GM23338 (cell line): ENCODE measurements at regions not wholly inside any gene's neighbourhood (a gene's known extent, or its start where the extent isn't known, plus 50 kb on each side); places are given as distances from the start of the nearest gene placed in this dataset.

ENCODE experiments used
- ATAC-seq: fragments of 200-7000 bp; cut with Tn5 transposase; 3 replicates; pipeline ENCODE4 v1.9.1; 2020
- DNase-seq: peaks from one replicate; pipeline ENCODE4 v3.0.0-alpha.2; 2015; ENCODE audit warnings: low spot score
- H2AFZ ChIP-seq: fragments of 200-600 bp; sonication (generic); 2 replicates; pipeline ENCODE4 v1.8.0; 2016; ENCODE audit warnings: antibody characterized with exemption, mild to moderate bottlenecking, moderate library complexity
- H3F3A ChIP-seq: fragments of 200-600 bp; sonication (generic); replicated peaks from 2 replicates; pipeline ENCODE4 v1.8.0; 2017; ENCODE audit warnings: antibody characterized with exemption, mixed run types, low read depth
- H3K27ac ChIP-seq: fragments of 200-600 bp; sonication (generic); 2 replicates; pipeline ENCODE4 v1.6.1; 2016; ENCODE audit warnings: low read depth
- H3K27me3 ChIP-seq: fragments of 200-600 bp; sonication (generic); 2 replicates; pipeline ENCODE4 v1.8.0; 2016; ENCODE audit warnings: mild to moderate bottlenecking, mixed run types, moderate library complexity; ENCODE audit not compliant: insufficient read depth
- H3K36me3 ChIP-seq: fragments of 200-600 bp; sonication (generic); 2 replicates; pipeline ENCODE4 v1.8.0; 2016; ENCODE audit warnings: mild to moderate bottlenecking; ENCODE audit not compliant: insufficient read depth
- H3K4me1 ChIP-seq: fragments of 200-600 bp; sonication (generic); 2 replicates; pipeline ENCODE4 v1.8.0; 2016; ENCODE audit warnings: mild to moderate bottlenecking, moderate library complexity; ENCODE audit not compliant: insufficient read depth
- H3K4me2 ChIP-seq: fragments of 200-600 bp; sonication (generic); 2 replicates; pipeline ENCODE4 v1.7.1; 2017; ENCODE audit warnings: mixed run types
- H3K4me3 ChIP-seq: fragments of 200-600 bp; sonication (generic); 2 replicates; pipeline ENCODE4 v1.6.1; 2016; ENCODE audit warnings: mixed run types
- H3K79me2 ChIP-seq: fragments of 200-600 bp; sonication (generic); replicated peaks from 2 replicates; pipeline ENCODE4 v1.8.0; 2017; ENCODE audit warnings: mild to moderate bottlenecking; ENCODE audit not compliant: insufficient read depth
- H3K9me2 ChIP-seq: fragments of 200-600 bp; sonication (generic); 2 replicates; pipeline ENCODE4 v1.8.0; 2017; ENCODE audit not compliant: insufficient read depth
- H4K20me1 ChIP-seq: fragments of 200-600 bp; sonication (generic); replicated peaks from 2 replicates; pipeline ENCODE4 v1.8.0; 2017; ENCODE audit warnings: mild to moderate bottlenecking; ENCODE audit not compliant: insufficient read depth
- H3K27ac Mint-ChIP-seq: 2 replicates; pipeline ENCODE4 v1.8.0; 2020; ENCODE audit warnings: inconsistent platforms, mild to moderate bottlenecking, moderate library complexity, mixed read lengths
- H3K27me3 Mint-ChIP-seq: 3 replicates; pipeline ENCODE4 v1.8.0; 2022; ENCODE audit warnings: low read depth, mild to moderate bottlenecking, moderate library complexity, mixed read lengths, inconsistent platforms; ENCODE audit not compliant: insufficient read depth, poor library complexity
- H3K36me3 Mint-ChIP-seq: 3 replicates; pipeline ENCODE4 v1.8.0; 2021; ENCODE audit warnings: low read depth, mild to moderate bottlenecking, inconsistent platforms, moderate library complexity, mixed read lengths
- H3K4me1 Mint-ChIP-seq: 3 replicates; pipeline ENCODE4 v1.8.0; 2020; ENCODE audit warnings: mild to moderate bottlenecking, inconsistent platforms, mixed read lengths
- H3K4me3 Mint-ChIP-seq: 3 replicates; pipeline ENCODE4 v1.8.0; 2021; ENCODE audit warnings: moderate library complexity, mild to moderate bottlenecking, inconsistent platforms, mixed read lengths
- H3K9me3 Mint-ChIP-seq: 3 replicates; pipeline ENCODE4 v1.8.0; 2020; ENCODE audit warnings: moderate library complexity, mild to moderate bottlenecking, inconsistent platforms, mixed read lengths
- CREB1 ChIP-seq: fragments of 250-450 bp; sonication (Bioruptor Pico); IDR thresholded peaks from 2 replicates; pipeline ENCODE4 v1.5.0; 2020; ENCODE audit warnings: low read depth, mild to moderate bottlenecking, moderate library complexity
- CTCF ChIP-seq, 2 experiments: fragments of 200-600 bp in 1 of 2; sonication (generic) in 1 of 2; conservative IDR thresholded peaks; 2 replicates each; pipeline versions ENCODE4 v1.5.1 to v1.6.1; 2016 to 2017; ENCODE audit warnings: antibody characterized with exemption in 2 of 2, low read depth in 2 of 2, mild to moderate bottlenecking in 2 of 2, moderate library complexity in 1 of 2
- ETS1 ChIP-seq: IDR thresholded peaks from 2 replicates; pipeline ENCODE4 v1.6.1; 2016; ENCODE audit warnings: antibody characterized with exemption
- EZH2 ChIP-seq: fragments of 200-600 bp; sonication (generic); IDR thresholded peaks from one replicate; pipeline ENCODE4 v1.8.0; 2017; ENCODE audit warnings: antibody characterized with exemption, mild to moderate bottlenecking, low read depth; ENCODE audit not compliant: unreplicated experiment
- EZH2phosphoT487 ChIP-seq: fragments of 200-600 bp; sonication (generic); IDR thresholded peaks from one replicate; pipeline ENCODE4 v1.8.1; 2018; ENCODE audit warnings: antibody characterized with exemption; ENCODE audit not compliant: unreplicated experiment
- JUNB ChIP-seq: IDR thresholded peaks from one replicate; pipeline ENCODE4 v1.6.1; 2016; ENCODE audit warnings: antibody characterized with exemption; ENCODE audit not compliant: unreplicated experiment
- NANOG ChIP-seq: IDR thresholded peaks from 2 replicates; pipeline ENCODE4 v1.6.1; 2016; ENCODE audit warnings: antibody characterized with exemption, borderline replicate concordance
- POLR2AphosphoS5 ChIP-seq: IDR thresholded peaks from 2 replicates; pipeline ENCODE4 v1.6.1; 2016; ENCODE audit warnings: antibody characterized with exemption, low read depth
- STAT1 ChIP-seq: IDR thresholded peaks from one replicate; pipeline ENCODE4 v1.6.1; 2016; ENCODE audit warnings: antibody characterized with exemption; ENCODE audit not compliant: unreplicated experiment
- ZNF114 ChIP-seq: fragments of 250-450 bp; sonication (Bioruptor Pico); IDR thresholded peaks from 2 replicates; pipeline ENCODE4 v1.5.0; 2020; ENCODE audit warnings: mild to moderate bottlenecking, moderate library complexity
- ZNF331 ChIP-seq: fragments of 250-450 bp; sonication (Bioruptor Pico); IDR thresholded peaks from 2 replicates; pipeline ENCODE4 v1.5.0; 2020; ENCODE audit warnings: low read depth, mild to moderate bottlenecking, moderate library complexity
- TF ChIP-seq, protein P1 (sequence below): IDR thresholded peaks from one replicate; pipeline ENCODE4 v1.6.1; 2018; ENCODE audit warnings: antibody characterized with exemption; ENCODE audit not compliant: unreplicated experiment

- Mint-ChIP-seq H3K27ac (no peak overlapping the region), H3K9me3 (no peaks in the 10 kb centered on the region; the same call in 2 of the 3 replicates), H3K27me3 (no peaks in the 10 kb centered on the region), H3K36me3 (no peaks in the 10 kb centered on the region), H3K4me3 (no peak overlapping the region), H3K4me1 (no peaks in the 10 kb centered on the region)
- no peak for ATAC-seq
- H3K27me3 ChIP-seq: no peaks in the 10 kb centered on the region
- H3K4me3 ChIP-seq: no peak overlapping the region
- no peak overlapping the region for H3K4me2 ChIP-seq
- H3K36me3 ChIP-seq: no peaks in the 10 kb centered on the region
- H3K4me1 ChIP-seq: no peaks in the 10 kb centered on the region
- TF ChIP-seq JUNB (no peak), CREB1 (CRISPR knock-in tag) (no peak), STAT1 (no peak), NANOG (no peak), ETS1 (no peak)
- TF ChIP-seq, protein P1, sequence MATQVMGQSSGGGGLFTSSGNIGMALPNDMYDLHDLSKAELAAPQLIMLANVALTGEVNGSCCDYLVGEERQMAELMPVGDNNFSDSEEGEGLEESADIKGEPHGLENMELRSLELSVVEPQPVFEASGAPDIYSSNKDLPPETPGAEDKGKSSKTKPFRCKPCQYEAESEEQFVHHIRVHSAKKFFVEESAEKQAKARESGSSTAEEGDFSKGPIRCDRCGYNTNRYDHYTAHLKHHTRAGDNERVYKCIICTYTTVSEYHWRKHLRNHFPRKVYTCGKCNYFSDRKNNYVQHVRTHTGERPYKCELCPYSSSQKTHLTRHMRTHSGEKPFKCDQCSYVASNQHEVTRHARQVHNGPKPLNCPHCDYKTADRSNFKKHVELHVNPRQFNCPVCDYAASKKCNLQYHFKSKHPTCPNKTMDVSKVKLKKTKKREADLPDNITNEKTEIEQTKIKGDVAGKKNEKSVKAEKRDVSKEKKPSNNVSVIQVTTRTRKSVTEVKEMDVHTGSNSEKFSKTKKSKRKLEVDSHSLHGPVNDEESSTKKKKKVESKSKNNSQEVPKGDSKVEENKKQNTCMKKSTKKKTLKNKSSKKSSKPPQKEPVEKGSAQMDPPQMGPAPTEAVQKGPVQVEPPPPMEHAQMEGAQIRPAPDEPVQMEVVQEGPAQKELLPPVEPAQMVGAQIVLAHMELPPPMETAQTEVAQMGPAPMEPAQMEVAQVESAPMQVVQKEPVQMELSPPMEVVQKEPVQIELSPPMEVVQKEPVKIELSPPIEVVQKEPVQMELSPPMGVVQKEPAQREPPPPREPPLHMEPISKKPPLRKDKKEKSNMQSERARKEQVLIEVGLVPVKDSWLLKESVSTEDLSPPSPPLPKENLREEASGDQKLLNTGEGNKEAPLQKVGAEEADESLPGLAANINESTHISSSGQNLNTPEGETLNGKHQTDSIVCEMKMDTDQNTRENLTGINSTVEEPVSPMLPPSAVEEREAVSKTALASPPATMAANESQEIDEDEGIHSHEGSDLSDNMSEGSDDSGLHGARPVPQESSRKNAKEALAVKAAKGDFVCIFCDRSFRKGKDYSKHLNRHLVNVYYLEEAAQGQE: no peak
- no peak overlapping the region for H3K27ac ChIP-seq
- no peaks in the 10 kb centered on the region for H4K20me1 ChIP-seq
- DNase-seq: no peak
- H3F3A ChIP-seq: no peaks in the 10 kb centered on the region
- no peak overlapping the region for H2AFZ ChIP-seq
- no peaks in the 10 kb centered on the region for H3K79me2 ChIP-seq
- H3K9me2 ChIP-seq: no peaks in the 10 kb centered on the region
Observed at GRCh38 chrX:147776988-147777387, 134.7 kb upstream of the FMR1 start.

DNA sequence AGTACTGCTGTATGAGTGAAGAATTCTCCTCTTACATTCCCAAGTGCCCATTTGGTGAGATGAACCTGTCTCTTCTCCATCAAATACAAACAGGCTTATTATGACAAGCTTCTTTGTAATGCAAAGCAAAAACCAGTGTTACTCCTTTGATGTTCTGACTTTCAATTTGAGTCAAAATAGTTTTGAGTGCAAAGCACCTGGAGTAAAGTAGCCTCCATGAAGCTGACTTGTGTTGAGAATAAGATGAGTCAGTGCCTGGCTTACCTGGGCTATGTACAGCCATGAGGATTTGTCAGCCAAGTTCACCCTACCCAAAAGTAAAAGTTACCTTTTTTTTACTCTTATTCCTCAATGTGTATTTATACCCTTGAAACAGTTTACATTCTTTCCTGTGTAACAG is 132.5 kb upstream of the FMR1 start:
- H4K20me1 ChIP-seq: no peaks in the 10 kb centered on the region
- no peaks in the 10 kb centered on the region for H3K79me2 ChIP-seq
- H3K9me2 ChIP-seq: no peaks in the 10 kb centered on the region
- H3K36me3 Mint-ChIP-seq: no peaks in the 10 kb centered on the region
- H3K27ac ChIP-seq: no peak overlapping the region
- ATAC-seq (no peak), DNase-seq (no peak)
- no peak overlapping the region for H3K27ac Mint-ChIP-seq
- H3K4me3 Mint-ChIP-seq: no peak overlapping the region
- no peak overlapping the region for H3K4me3 ChIP-seq
- H3K4me2 ChIP-seq: no peak overlapping the region
- H3K9me3 Mint-ChIP-seq: no peaks in the 10 kb centered on the region; the same call in 2 of the 3 replicates
- H2AFZ ChIP-seq: no peak overlapping the region
- no peaks in the 10 kb centered on the region for H3K36me3 ChIP-seq
- no peaks in the 10 kb centered on the region for H3K4me1 Mint-ChIP-seq
- no peaks in the 10 kb centered on the region for H3K27me3 Mint-ChIP-seq
- H3K27me3 ChIP-seq: no peaks in the 10 kb centered on the region
- no peaks in the 10 kb centered on the region for H3F3A ChIP-seq
- H3K4me1 ChIP-seq: no peaks in the 10 kb centered on the region
- TF ChIP-seq, protein P1: no peak
- TF ChIP-seq ZNF331 (CRISPR knock-in tag) (no peak), CTCF (conservative IDR thresholded peaks at IDR 0.05; ENCODE audit: low read depth in 2 of 2) (no peak), JUNB (no peak), ZNF114 (CRISPR knock-in tag) (no peak), POLR2AphosphoS5 (no peak), STAT1 (no peak), CREB1 (CRISPR knock-in tag) (no peak), EZH2phosphoT487 (no peak), ETS1 (no peak), EZH2 (no peak), NANOG (no peak)
